ENCODE measurements at regions not wholly inside any gene's neighbourhood (a gene's known extent, or its start where the extent isn't known, plus 50 kb on each side); places are given as distances from the start of the nearest gene placed in this dataset.

DNA sequence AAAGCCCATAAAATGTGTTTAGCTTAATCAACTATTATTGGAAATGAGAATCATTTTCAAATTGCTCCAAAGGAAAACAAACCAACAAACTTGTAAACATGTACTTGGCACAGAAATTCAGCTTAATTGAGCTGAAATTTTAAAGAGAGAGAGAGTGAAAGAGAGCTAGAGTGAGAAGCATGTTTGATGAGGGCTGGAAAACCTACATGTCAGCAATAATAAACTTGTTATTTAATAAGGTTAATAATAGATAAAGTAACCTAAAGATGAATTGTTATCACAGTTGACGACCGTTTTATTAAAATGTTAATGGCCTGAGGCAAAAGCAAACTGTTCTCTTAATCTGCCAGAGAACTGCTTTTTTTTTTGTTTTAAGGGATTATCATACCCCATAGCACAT is 496.1 kb downstream of the RNF144B start (continued):
- TF ChIP-seq ATF3 (IDR thresholded peaks at IDR 0.05; ENCODE audit: insufficient read depth, low read depth, low read length), result no peak
- TF ChIP-seq, protein P1, sequence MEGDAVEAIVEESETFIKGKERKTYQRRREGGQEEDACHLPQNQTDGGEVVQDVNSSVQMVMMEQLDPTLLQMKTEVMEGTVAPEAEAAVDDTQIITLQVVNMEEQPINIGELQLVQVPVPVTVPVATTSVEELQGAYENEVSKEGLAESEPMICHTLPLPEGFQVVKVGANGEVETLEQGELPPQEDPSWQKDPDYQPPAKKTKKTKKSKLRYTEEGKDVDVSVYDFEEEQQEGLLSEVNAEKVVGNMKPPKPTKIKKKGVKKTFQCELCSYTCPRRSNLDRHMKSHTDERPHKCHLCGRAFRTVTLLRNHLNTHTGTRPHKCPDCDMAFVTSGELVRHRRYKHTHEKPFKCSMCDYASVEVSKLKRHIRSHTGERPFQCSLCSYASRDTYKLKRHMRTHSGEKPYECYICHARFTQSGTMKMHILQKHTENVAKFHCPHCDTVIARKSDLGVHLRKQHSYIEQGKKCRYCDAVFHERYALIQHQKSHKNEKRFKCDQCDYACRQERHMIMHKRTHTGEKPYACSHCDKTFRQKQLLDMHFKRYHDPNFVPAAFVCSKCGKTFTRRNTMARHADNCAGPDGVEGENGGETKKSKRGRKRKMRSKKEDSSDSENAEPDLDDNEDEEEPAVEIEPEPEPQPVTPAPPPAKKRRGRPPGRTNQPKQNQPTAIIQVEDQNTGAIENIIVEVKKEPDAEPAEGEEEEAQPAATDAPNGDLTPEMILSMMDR (IDR thresholded peaks at IDR 0.05; ENCODE audit: control extremely low read depth in 1 of 3, insufficient read depth in 1 of 3, low read depth in 1 of 3, low read length in 3 of 3), result no peak
- TF ChIP-seq EP300 (IDR thresholded peaks at IDR 0.05; ENCODE audit: borderline replicate concordance in 1 of 2, low read depth in 2 of 2, low read length in 2 of 2), result no peak
- TF ChIP-seq CHD1 (IDR thresholded peaks at IDR 0.05; ENCODE audit: low read depth, low read length), result no peak
- TF ChIP-seq HDAC2 (IDR thresholded peaks at IDR 0.05; ENCODE audit: borderline replicate concordance in 1 of 2, low read depth in 2 of 2, low read length in 2 of 2), result no peak

Data from H1 (cell line).